ENCODE measurements at regions not wholly inside any gene's neighbourhood (a gene's known extent, or its start where the extent isn't known, plus 50 kb on each side); places are given as distances from the start of the nearest gene placed in this dataset.

DNA sequence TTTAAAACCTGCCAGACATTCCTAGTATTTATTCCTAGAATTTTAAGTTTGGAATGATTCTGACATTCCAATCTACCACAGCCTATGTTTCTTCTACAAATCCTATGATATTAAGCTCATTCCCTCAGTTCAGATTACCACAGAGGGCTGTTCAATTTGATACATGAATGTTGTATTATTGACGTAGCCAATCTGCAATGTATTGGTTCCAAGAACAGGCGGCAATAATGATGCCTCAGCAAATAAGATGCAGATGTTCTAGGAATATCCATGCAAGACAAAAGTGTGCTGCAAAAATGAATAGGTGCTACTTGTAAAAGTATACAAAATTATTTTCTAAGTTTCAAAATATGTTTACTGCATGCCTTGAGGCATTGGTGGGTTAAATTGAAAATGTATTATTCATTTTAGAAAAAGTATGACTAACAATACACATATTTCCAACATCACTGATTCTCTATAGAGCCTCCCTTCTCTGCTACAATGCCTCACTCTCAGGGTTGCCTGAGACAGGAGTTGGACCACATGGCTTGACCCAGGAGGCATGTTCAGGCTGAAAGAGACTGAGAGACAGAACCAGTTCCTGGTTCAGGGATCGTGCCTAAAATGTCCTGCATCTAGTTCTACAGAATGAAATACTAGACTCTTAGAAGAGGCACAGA is 94.1 kb upstream of the CREB5 start (continued):
- TF ChIP-seq, protein P1, sequence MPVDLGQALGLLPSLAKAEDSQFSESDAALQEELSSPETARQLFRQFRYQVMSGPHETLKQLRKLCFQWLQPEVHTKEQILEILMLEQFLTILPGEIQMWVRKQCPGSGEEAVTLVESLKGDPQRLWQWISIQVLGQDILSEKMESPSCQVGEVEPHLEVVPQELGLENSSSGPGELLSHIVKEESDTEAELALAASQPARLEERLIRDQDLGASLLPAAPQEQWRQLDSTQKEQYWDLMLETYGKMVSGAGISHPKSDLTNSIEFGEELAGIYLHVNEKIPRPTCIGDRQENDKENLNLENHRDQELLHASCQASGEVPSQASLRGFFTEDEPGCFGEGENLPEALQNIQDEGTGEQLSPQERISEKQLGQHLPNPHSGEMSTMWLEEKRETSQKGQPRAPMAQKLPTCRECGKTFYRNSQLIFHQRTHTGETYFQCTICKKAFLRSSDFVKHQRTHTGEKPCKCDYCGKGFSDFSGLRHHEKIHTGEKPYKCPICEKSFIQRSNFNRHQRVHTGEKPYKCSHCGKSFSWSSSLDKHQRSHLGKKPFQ (tag by site-specific recombination; IDR thresholded peaks at IDR 0.05), result no peak
- TF ChIP-seq ZFP3 (tag by site-specific recombination; IDR thresholded peaks at IDR 0.05; ENCODE audit: low read depth) (no peak), ZNF221 (tag by site-specific recombination; IDR thresholded peaks at IDR 0.05; ENCODE audit: borderline replicate concordance) (no peak)

DNA sequence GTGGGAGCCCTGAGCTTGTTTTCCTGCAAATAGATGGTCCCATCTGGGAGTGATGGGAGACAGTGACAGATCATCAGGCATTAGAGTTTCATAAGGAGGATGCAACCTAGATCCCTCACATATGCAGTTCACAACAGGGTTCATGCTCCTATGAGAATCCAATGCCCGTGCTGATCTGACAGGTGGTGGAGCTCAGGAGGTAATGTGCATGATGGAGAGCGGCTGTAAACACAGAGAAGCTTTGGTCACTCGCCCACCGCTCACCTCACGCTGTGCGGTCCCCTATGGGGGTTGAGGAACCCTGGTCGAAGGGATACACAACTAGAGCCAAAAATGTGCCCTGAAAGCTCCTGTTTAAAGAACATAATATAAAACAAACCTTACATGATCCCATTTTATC is 88.5 kb upstream of the CREB5 start:
- H3K36me3 ChIP-seq (ENCODE audit: control insufficient read depth in 2 of 2, insufficient read depth in 1 of 2, low read length in 2 of 2), result no peaks in the 10 kb centered on the region
- ChIA-PET CTCF (interaction anchor here (0.7 to 1.1 kb wide), 2 partner anchors 24 to 39 kb away, joined by 3 to 5 read pairs; no protein-coding TSS in a partner anchor), POLR2A (interaction anchor here (0.6 kb wide), 1 partner anchor 65 kb away, joined by 3 read pairs; no protein-coding TSS in a partner anchor)
- TF ChIP-seq ZNF610 (tag by site-specific recombination; IDR thresholded peaks at IDR 0.05; ENCODE audit: borderline replicate concordance) (peak; percentile 96), ZNF394 (tag by site-specific recombination; IDR thresholded peaks at IDR 0.05; ENCODE audit: borderline replicate concordance) (no peak)
- no peak overlapping the region for H3K27ac ChIP-seq (ENCODE audit: extremely low read depth, low read depth, low read length)
- H3K4me3 ChIP-seq (ENCODE audit: low read depth, low read length), result no peak overlapping the region
- H3K9me3 ChIP-seq (ENCODE audit: control insufficient read depth, insufficient read depth, low read depth, low read length), result no peaks in the 10 kb centered on the region
- H3K4me1 ChIP-seq (ENCODE audit: control insufficient read depth, insufficient read depth, low read length), result 0 out of 2 replicates have a peak, but pooled peaks cover 3% of the 10 kb centered on the region

DNA sequence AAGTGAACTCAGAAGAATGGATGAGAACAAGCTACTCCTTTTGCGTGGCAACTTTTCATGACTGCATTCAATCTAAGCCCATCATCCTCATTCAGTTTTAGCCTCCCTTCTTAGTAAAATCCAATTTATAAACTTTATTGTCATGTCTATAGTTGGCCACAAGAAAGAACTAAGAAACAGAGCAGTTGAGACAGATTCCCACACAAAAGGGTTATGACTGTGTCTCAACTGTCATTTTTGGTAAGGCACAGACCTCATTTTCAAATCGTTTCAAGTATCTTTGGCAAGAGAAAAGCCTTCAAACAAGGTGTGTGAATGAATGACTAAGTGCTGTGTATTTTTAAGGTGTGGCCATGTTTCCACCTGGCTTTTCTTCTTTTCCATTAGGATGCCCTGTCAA is 84.2 kb upstream of the CREB5 start:
- H3K9me3 ChIP-seq (ENCODE audit: control insufficient read depth, insufficient read depth, low read depth, low read length), result no peaks in the 10 kb centered on the region
- H3K4me1 ChIP-seq (ENCODE audit: control insufficient read depth, insufficient read depth, low read length), result 0 out of 2 replicates have a peak, but pooled peaks cover 3% of the 10 kb centered on the region
- ChIA-PET POLR2A (no interaction called here), CTCF (interaction anchor here (0.9 to 1.3 kb wide), 2 partner anchors 20 to 29 kb away, joined by 3 read pairs; no protein-coding TSS in a partner anchor)
- H3K36me3 ChIP-seq (ENCODE audit: control insufficient read depth in 2 of 2, insufficient read depth in 1 of 2, low read length in 2 of 2), result no peaks in the 10 kb centered on the region
- H3K4me3 ChIP-seq (ENCODE audit: low read depth, low read length), result no peak overlapping the region
- no peak overlapping the region for H3K27ac ChIP-seq (ENCODE audit: extremely low read depth, low read depth, low read length)
- TF ChIP-seq ZNF837 (tag by site-specific recombination; IDR thresholded peaks at IDR 0.05) (no peak), KLF9 (tag by site-specific recombination; IDR thresholded peaks at IDR 0.05; ENCODE audit: low read depth) (no peak), TCF7L2 (IDR thresholded peaks at IDR 0.05; ENCODE audit: borderline replicate concordance, low read depth, low read length) (no peak), ZBTB17 (tag by site-specific recombination; IDR thresholded peaks at IDR 0.05) (0 out of 2 replicates have a peak, but pooled peaks have one; percentile 43)
- TF ChIP-seq, protein P2, sequence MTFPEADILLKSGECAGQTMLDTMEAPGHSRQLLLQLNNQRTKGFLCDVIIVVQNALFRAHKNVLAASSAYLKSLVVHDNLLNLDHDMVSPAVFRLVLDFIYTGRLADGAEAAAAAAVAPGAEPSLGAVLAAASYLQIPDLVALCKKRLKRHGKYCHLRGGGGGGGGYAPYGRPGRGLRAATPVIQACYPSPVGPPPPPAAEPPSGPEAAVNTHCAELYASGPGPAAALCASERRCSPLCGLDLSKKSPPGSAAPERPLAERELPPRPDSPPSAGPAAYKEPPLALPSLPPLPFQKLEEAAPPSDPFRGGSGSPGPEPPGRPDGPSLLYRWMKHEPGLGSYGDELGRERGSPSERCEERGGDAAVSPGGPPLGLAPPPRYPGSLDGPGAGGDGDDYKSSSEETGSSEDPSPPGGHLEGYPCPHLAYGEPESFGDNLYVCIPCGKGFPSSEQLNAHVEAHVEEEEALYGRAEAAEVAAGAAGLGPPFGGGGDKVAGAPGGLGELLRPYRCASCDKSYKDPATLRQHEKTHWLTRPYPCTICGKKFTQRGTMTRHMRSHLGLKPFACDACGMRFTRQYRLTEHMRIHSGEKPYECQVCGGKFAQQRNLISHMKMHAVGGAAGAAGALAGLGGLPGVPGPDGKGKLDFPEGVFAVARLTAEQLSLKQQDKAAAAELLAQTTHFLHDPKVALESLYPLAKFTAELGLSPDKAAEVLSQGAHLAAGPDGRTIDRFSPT (tag by site-specific recombination; IDR thresholded peaks at IDR 0.05), result no peak

DNA sequence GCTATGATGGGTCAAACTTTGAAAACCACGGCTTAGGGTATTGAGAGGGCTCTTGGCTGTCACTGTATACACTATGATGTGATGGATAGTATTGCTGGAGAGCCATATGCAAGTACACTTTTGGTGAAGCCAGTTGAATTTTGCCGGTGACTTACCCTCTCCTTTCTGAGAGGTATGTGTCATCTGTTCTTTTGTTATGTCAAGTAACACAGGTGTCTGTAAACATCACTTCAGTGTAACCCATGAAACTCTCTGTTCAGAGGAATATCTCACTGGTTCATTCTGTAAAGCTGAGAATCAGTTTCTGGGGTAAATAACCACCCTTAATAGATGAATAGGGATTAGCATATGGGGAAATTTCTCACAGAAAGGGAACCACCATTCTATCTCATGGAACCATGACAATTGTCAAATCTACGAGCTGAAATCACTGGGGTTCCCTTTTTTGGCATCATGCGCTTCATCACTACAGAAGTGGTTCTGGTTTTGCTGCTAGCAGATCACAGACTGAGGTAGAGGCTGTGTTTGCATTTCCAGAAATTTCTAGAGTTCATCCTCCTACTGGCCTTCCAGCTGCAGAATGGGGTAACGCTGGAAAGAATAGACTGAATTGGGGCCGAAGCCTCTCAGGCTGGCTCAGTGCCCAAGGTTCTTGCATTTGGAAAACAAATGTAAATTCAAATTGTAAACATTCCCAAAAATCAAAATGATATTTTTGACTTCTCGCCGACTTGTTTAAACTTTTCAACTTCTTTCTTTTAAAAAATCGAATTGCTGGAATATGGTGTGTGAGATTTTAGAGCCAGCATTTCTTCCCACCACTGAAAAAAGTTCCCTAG is 83.3 kb upstream of the CREB5 start:
- H3K4me1 ChIP-seq (ENCODE audit: control insufficient read depth, insufficient read depth, low read length), result 0 out of 2 replicates have a peak, but pooled peaks cover 3% of the 10 kb centered on the region
- H3K4me3 ChIP-seq (ENCODE audit: low read depth, low read length), result no peak overlapping the region
- ChIA-PET POLR2A (no interaction called here), CTCF (interaction anchor here (1.3 kb wide), 1 partner anchor 30 kb away, joined by 3 read pairs; no protein-coding TSS in a partner anchor)
- H3K27ac ChIP-seq (ENCODE audit: extremely low read depth, low read depth, low read length), result no peak overlapping the region
- H3K36me3 ChIP-seq (ENCODE audit: control insufficient read depth in 2 of 2, insufficient read depth in 1 of 2, low read length in 2 of 2), result no peaks in the 10 kb centered on the region
- no peaks in the 10 kb centered on the region; the same call in 1 of the 2 replicates for H3K9me3 ChIP-seq (ENCODE audit: control insufficient read depth, insufficient read depth, low read depth, low read length)
- no peak for TF ChIP-seq ZNF585B (tag by site-specific recombination; IDR thresholded peaks at IDR 0.05)
- no peak for TF ChIP-seq ZNF350 (tag by site-specific recombination; IDR thresholded peaks at IDR 0.05)
- no peak for TF ChIP-seq ZNF555 (tag by site-specific recombination; conservative IDR thresholded peaks at IDR 0.05)
- TF ChIP-seq ZNF837 (tag by site-specific recombination; IDR thresholded peaks at IDR 0.05), result no peak
- TF ChIP-seq, protein P3, sequence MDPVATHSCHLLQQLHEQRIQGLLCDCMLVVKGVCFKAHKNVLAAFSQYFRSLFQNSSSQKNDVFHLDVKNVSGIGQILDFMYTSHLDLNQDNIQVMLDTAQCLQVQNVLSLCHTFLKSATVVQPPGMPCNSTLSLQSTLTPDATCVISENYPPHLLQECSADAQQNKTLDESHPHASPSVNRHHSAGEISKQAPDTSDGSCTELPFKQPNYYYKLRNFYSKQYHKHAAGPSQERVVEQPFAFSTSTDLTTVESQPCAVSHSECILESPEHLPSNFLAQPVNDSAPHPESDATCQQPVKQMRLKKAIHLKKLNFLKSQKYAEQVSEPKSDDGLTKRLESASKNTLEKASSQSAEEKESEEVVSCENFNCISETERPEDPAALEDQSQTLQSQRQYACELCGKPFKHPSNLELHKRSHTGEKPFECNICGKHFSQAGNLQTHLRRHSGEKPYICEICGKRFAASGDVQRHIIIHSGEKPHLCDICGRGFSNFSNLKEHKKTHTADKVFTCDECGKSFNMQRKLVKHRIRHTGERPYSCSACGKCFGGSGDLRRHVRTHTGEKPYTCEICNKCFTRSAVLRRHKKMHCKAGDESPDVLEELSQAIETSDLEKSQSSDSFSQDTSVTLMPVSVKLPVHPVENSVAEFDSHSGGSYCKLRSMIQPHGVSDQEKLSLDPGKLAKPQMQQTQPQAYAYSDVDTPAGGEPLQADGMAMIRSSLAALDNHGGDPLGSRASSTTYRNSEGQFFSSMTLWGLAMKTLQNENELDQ (tag by site-specific recombination; IDR thresholded peaks at IDR 0.05; ENCODE audit: low read depth), result no peak
- no peak for TF ChIP-seq YY1 (tag by site-specific recombination; IDR thresholded peaks at IDR 0.05)
- no peak for TF ChIP-seq ZNF132 (tag by site-specific recombination; IDR thresholded peaks at IDR 0.05; ENCODE audit: borderline replicate concordance)
- no peak for TF ChIP-seq ZNF629 (tag by site-specific recombination; IDR thresholded peaks at IDR 0.05)
- TF ChIP-seq, protein P4, sequence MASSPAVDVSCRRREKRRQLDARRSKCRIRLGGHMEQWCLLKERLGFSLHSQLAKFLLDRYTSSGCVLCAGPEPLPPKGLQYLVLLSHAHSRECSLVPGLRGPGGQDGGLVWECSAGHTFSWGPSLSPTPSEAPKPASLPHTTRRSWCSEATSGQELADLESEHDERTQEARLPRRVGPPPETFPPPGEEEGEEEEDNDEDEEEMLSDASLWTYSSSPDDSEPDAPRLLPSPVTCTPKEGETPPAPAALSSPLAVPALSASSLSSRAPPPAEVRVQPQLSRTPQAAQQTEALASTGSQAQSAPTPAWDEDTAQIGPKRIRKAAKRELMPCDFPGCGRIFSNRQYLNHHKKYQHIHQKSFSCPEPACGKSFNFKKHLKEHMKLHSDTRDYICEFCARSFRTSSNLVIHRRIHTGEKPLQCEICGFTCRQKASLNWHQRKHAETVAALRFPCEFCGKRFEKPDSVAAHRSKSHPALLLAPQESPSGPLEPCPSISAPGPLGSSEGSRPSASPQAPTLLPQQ (tag by site-specific recombination; IDR thresholded peaks at IDR 0.05), result no peak
